Naive thymus-derived CD4-positive, alpha-beta T cell (primary cell): ENCODE measurements at regions not wholly inside any gene's neighbourhood (a gene's known extent, or its start where the extent isn't known, plus 50 kb on each side); places are given as distances from the start of the nearest gene placed in this dataset.

Source experiments
- ATAC-seq: fragments of 150-1000 bp; cut with Tn5 transposase; 2 replicates; pipeline ENCODE4 v1.10.0; 2021; ENCODE audit warnings: mild to moderate bottlenecking, moderate library complexity
- CTCF ChIA-PET: fragments of 350-600 bp; sonication (Branson Sonifier 250); formaldehyde crosslinking; loops from one replicate; lab custom pipeline; 2021; ENCODE audit warnings: antibody characterized with exemption; lab: Charles Lee
- POLR2A ChIA-PET: fragments of 350-600 bp; sonication (Branson Sonifier 250); formaldehyde crosslinking; loops from one replicate; lab custom pipeline; 2021; ENCODE audit warnings: antibody characterized with exemption, inconsistent platforms; lab: Charles Lee
- DNase-seq, 9 donors: peaks; one replicate each; pipeline versions ENCODE4 v3.0.0 to v3.0.0-alpha.2; 2020 to 2022; ENCODE audit warnings: mixed read lengths in 1 of 9
- H3K27ac ChIP-seq: one replicate; pipeline ENCODE4 v1.7.0; 2013; ENCODE audit warnings: mild to moderate bottlenecking, low read depth, low read length, moderate library complexity
- H3K27me3 ChIP-seq, 2 donors: one replicate each; pipeline ENCODE4 v1.7.0; 2013; ENCODE audit warnings: low read length in 2 of 2, mild to moderate bottlenecking in 2 of 2, moderate library complexity in 2 of 2; ENCODE audit not compliant: control insufficient read depth in 2 of 2, insufficient read depth in 2 of 2
- H3K36me3 ChIP-seq, 3 experiments: 1 replicate in 2 of 3; 2 replicates in 1 of 3; pipeline ENCODE4 v1.7.0; 2013; ENCODE audit warnings: low read length in 3 of 3, mild to moderate bottlenecking in 3 of 3, moderate library complexity in 1 of 3; ENCODE audit not compliant: insufficient read depth in 3 of 3, control insufficient read depth in 2 of 3
- H3K4me1 ChIP-seq, 2 donors: one replicate each; pipeline ENCODE4 v1.7.0; 2013; ENCODE audit warnings: low read length in 2 of 2, mild to moderate bottlenecking in 2 of 2, moderate library complexity in 1 of 2; ENCODE audit not compliant: control insufficient read depth in 2 of 2, insufficient read depth in 2 of 2
- H3K4me3 ChIP-seq: 2 replicates; pipeline ENCODE4 v1.7.0; 2013; ENCODE audit warnings: mild to moderate bottlenecking, low read length
- H3K9me3 ChIP-seq, 3 experiments: 1 replicate in 2 of 3; 2 replicates in 1 of 3; pipeline ENCODE4 v1.7.0; 2013; ENCODE audit warnings: low read length in 3 of 3; ENCODE audit not compliant: control insufficient read depth in 2 of 3
- H3K27ac Mint-ChIP-seq, 9 donors: one replicate each; pipeline ENCODE4 v1.8.0; 2020 to 2022; ENCODE audit warnings: mixed read lengths in 9 of 9, mild to moderate bottlenecking in 8 of 9, moderate library complexity in 5 of 9, inconsistent platforms in 2 of 9
- H3K27me3 Mint-ChIP-seq, 5 donors: one replicate each; pipeline ENCODE4 v1.8.0; 2021 to 2022; ENCODE audit warnings: mixed read lengths in 5 of 5, mild to moderate bottlenecking in 1 of 5
- H3K36me3 Mint-ChIP-seq, 5 donors: one replicate each; pipeline ENCODE4 v1.8.0; 2020 to 2022; ENCODE audit warnings: mixed read lengths in 5 of 5, mild to moderate bottlenecking in 3 of 5, inconsistent platforms in 1 of 5
- H3K4me1 Mint-ChIP-seq, 7 donors: one replicate each; pipeline ENCODE4 v1.8.0; 2020 to 2022; ENCODE audit warnings: mixed read lengths in 7 of 7, mild to moderate bottlenecking in 3 of 7, inconsistent platforms in 1 of 7
- H3K4me3 Mint-ChIP-seq, 10 donors: one replicate each; pipeline ENCODE4 v1.8.0; 2020 to 2022; ENCODE audit warnings: mild to moderate bottlenecking in 10 of 10, mixed read lengths in 10 of 10, moderate library complexity in 6 of 10, inconsistent platforms in 2 of 10
- H3K9me3 Mint-ChIP-seq, 11 donors: one replicate each; pipeline ENCODE4 v1.8.0; 2020 to 2022; ENCODE audit warnings: mixed read lengths in 11 of 11, mild to moderate bottlenecking in 4 of 11, inconsistent platforms in 1 of 11, moderate library complexity in 1 of 11
- intact Hi-C, 2 donors: fragments of 100-400 bp; cut with micrococcal nuclease; formaldehyde crosslinking; loops; one replicate each; pipeline ENCODE4 v1.15.1; 2023

DNA sequence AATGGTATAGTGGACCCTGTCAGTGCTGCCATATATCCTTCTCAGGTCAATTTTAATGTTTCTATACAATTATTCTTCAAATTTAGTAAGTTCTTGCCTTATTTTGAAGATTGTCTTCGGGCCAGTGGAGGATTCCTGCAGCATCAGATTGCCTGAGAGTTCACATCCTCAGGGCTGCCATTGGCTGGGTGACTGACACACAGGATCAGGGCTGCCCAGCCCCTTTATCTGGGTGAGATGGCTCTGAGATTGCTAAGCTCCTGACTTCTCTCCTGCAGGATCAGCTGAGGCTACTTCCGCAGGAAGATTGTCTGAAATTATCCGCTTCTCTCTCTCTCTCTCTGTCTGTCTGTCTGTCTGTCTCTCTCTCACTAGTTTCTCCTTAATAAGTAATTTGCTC is 567.4 kb downstream of the TSN start:
- no peaks in the 10 kb centered on the region for H3K4me1 ChIP-seq
- Mint-ChIP-seq H3K27ac (no peak overlapping the region), H3K4me3 (no peak overlapping the region), H3K36me3 (no peaks in the 10 kb centered on the region), H3K4me1 (no peaks in the 10 kb centered on the region), H3K27me3 (peaks cover 0 to 8% (median 0%) of the 10 kb centered on the region in 5 donors), H3K9me3 (peaks cover 0 to 9% (median 3%) of the 10 kb centered on the region in 11 donors)
- no peaks in the 10 kb centered on the region for H3K9me3 ChIP-seq
- no peak for DNase-seq
- no peaks in the 10 kb centered on the region for H3K27me3 ChIP-seq
- intact Hi-C loops = no loop called here
- H3K4me3 ChIP-seq = no peak overlapping the region
- H3K27ac ChIP-seq = no peak overlapping the region
- ATAC-seq = no peak
- POLR2A ChIA-PET = no interaction called here
- H3K36me3 ChIP-seq = no peaks in the 10 kb centered on the region
- CTCF ChIA-PET = no interaction called here

- intact Hi-C loops = no loop called here
- H3K4me3 Mint-ChIP-seq = no peak overlapping the region
- Histone ChIP-seq H3K4me3 (no peak overlapping the region), H3K4me1 (no peaks in the 10 kb centered on the region), H3K36me3 (no peaks in the 10 kb centered on the region), H3K9me3 (no peaks in the 10 kb centered on the region), H3K27me3 (no peaks in the 10 kb centered on the region), H3K27ac (no peak overlapping the region)
- H3K27ac Mint-ChIP-seq = no peak overlapping the region
- ChIA-PET CTCF (no interaction called here), POLR2A (no interaction called here)
- peaks cover 0 to 14% (median 3%) of the 10 kb centered on the region in 11 donors for H3K9me3 Mint-ChIP-seq
- H3K36me3 Mint-ChIP-seq = no peaks in the 10 kb centered on the region
- ATAC-seq = peak; percentile 36
- H3K4me1 Mint-ChIP-seq = no peaks in the 10 kb centered on the region
- H3K27me3 Mint-ChIP-seq = peaks cover 0 to 8% (median 0%) of the 10 kb centered on the region in 5 donors
- no peak for DNase-seq
Measured at GRCh38 chr2:122323927-122324326, 568.5 kb downstream of the TSN start.

DNA sequence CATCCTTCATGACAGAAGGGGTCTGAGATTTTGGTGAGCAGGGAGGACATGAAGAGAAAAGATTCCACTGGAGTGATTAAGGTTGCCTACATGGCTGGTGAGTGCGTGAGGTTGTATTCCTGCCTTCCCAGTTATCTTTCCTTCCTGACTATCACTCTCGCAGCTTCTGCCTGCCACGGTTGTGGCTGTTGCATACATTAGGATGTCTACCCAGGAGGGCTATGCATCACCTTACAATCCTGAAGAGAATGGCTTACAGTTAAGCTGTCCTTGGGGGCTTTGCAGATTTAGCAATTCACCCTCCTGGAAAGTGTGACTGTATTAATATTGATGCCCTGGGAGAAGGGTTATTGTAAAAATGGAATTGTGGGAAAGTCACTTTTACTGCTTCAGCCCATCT is 571.0 kb downstream of the TSN start:
- no peaks in the 10 kb centered on the region for H3K4me1 ChIP-seq
- no peaks in the 10 kb centered on the region for H3K36me3 ChIP-seq
- intact Hi-C loops = no loop called here
- peaks cover 0 to 5% (median 0%) of the 10 kb centered on the region in 11 donors for H3K9me3 Mint-ChIP-seq
- H3K27ac Mint-ChIP-seq = no peak overlapping the region
- H3K36me3 Mint-ChIP-seq = no peaks in the 10 kb centered on the region
- ATAC-seq (no peak), DNase-seq (no peak)
- H3K27me3 ChIP-seq = no peaks in the 10 kb centered on the region
- CTCF ChIA-PET = no interaction called here
- peaks cover 0 to 8% (median 0%) of the 10 kb centered on the region in 5 donors for H3K27me3 Mint-ChIP-seq
- H3K27ac ChIP-seq = no peak overlapping the region
- POLR2A ChIA-PET = no interaction called here
- no peaks in the 10 kb centered on the region for H3K9me3 ChIP-seq
- no peak overlapping the region for H3K4me3 Mint-ChIP-seq
- no peak overlapping the region for H3K4me3 ChIP-seq
- no peaks in the 10 kb centered on the region for H3K4me1 Mint-ChIP-seq

DNA sequence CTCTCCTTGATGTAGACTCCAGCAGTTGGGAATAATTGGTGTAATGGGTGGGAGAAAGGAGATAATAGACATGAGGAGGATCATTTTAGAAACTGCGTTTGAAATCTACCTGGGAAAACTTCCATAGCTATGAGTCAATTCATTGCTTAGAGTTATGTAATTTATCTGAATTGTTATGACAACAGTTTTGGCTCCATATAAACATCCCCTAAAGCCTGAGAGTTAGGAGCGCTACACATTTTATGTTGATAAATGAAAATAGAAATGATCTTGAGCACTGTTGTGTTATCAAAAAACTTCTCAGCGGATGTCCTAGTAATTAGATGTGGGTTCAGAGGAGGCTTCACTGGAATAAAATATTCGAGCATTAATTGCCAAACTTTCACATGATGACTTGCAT is 573.4 kb downstream of the TSN start:
- H3K27ac Mint-ChIP-seq = no peak overlapping the region
- H3K9me3 Mint-ChIP-seq = peaks cover 0 to 10% (median 1%) of the 10 kb centered on the region in 11 donors
- no peak overlapping the region for H3K4me3 Mint-ChIP-seq
- H3K36me3 Mint-ChIP-seq = no peaks in the 10 kb centered on the region
- H3K36me3 ChIP-seq = no peaks in the 10 kb centered on the region
- peaks cover 0 to 13% (median 0%) of the 10 kb centered on the region in 5 donors for H3K27me3 Mint-ChIP-seq
- no peak overlapping the region for H3K27ac ChIP-seq
- H3K4me3 ChIP-seq = no peak overlapping the region
- no peaks in the 10 kb centered on the region for H3K4me1 Mint-ChIP-seq
- CTCF ChIA-PET = no interaction called here
- H3K4me1 ChIP-seq = no peaks in the 10 kb centered on the region
- intact Hi-C loops = no loop called here
- no peaks in the 10 kb centered on the region for H3K27me3 ChIP-seq
- no peak for ATAC-seq
- DNase-seq = no peak
- POLR2A ChIA-PET = no interaction called here
- no peaks in the 10 kb centered on the region for H3K9me3 ChIP-seq

DNA sequence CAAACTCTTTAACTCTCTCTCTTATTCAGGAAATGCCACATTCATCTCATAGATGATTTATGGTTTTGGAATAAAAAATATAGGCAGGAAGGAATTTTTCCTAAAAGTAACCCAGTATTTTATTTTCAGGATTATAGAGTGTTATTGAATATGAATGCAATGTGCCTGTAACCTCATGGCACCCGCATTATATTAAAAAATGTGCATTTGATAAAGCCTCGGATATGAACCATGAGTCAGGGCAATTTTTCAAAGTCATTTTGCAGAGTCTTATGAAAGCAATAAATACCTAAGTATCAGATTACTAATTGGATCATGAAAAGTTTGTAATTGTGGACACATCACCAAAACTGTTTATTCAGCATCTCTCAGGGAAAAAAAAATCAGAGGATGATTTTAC is 573.8 kb downstream of the TSN start:
- ChIA-PET POLR2A (no interaction called here), CTCF (no interaction called here)
- intact Hi-C loops = no loop called here
- Mint-ChIP-seq H3K36me3 (no peaks in the 10 kb centered on the region), H3K9me3 (peaks cover 0 to 10% (median 1%) of the 10 kb centered on the region in 11 donors), H3K4me1 (no peaks in the 10 kb centered on the region), H3K4me3 (no peak overlapping the region), H3K27me3 (peaks cover 0 to 17% (median 4%) of the 10 kb centered on the region in 5 donors), H3K27ac (no peak overlapping the region)
- DNase-seq (no peak), ATAC-seq (no peak)
- Histone ChIP-seq H3K4me3 (no peak overlapping the region), H3K27me3 (no peaks in the 10 kb centered on the region), H3K9me3 (no peaks in the 10 kb centered on the region), H3K4me1 (no peaks in the 10 kb centered on the region), H3K27ac (no peak overlapping the region), H3K36me3 (no peaks in the 10 kb centered on the region)

DNA sequence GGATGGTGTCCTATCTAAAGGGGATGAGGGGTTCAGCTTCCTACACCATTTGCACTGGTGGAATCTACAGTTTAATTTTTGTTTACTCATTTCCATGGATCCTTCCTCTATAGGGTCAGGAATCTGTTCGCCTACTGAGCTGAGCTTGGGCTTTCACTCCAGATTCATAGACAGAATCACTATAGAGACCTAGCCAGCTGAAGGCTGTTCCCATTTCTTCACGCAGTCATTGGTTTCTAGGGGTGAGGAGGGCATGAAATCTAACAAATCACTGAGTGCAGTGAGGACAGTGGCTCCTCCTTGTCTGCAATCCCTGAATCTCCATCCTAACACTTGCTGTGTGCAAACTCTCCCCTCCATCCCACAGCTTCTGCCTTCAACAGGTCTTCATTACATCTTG is 578.5 kb downstream of the TSN start:
- no peaks in the 10 kb centered on the region for H3K4me1 Mint-ChIP-seq
- H3K27me3 Mint-ChIP-seq = peaks cover 0 to 11% (median 5%) of the 10 kb centered on the region in 5 donors
- DNase-seq (no peak), ATAC-seq (no peak)
- Histone ChIP-seq H3K36me3 (no peaks in the 10 kb centered on the region), H3K27ac (no peak overlapping the region), H3K27me3 (no peaks in the 10 kb centered on the region), H3K4me3 (no peak overlapping the region), H3K9me3 (no peaks in the 10 kb centered on the region), H3K4me1 (no peaks in the 10 kb centered on the region)
- no peaks in the 10 kb centered on the region for H3K36me3 Mint-ChIP-seq
- intact Hi-C loops = no loop called here
- ChIA-PET CTCF (no interaction called here), POLR2A (no interaction called here)
- no peak overlapping the region for H3K4me3 Mint-ChIP-seq
- no peak overlapping the region for H3K27ac Mint-ChIP-seq
- H3K9me3 Mint-ChIP-seq = peaks cover 0 to 8% (median 3%) of the 10 kb centered on the region in 11 donors

GRCh38 chr2:122338000-122338399 is 582.5 kb downstream of the TSN start:
- Mint-ChIP-seq H3K27ac (no peak overlapping the region), H3K4me3 (no peak overlapping the region), H3K9me3 (peaks cover 0 to 8% (median 3%) of the 10 kb centered on the region in 11 donors), H3K36me3 (no peaks in the 10 kb centered on the region), H3K27me3 (peaks cover 0 to 11% (median 5%) of the 10 kb centered on the region in 5 donors), H3K4me1 (no peaks in the 10 kb centered on the region)
- Histone ChIP-seq H3K27ac (no peak overlapping the region), H3K9me3 (no peaks in the 10 kb centered on the region), H3K4me1 (no peaks in the 10 kb centered on the region), H3K27me3 (no peaks in the 10 kb centered on the region), H3K36me3 (no peaks in the 10 kb centered on the region), H3K4me3 (no peak overlapping the region)
- ChIA-PET POLR2A (no interaction called here), CTCF (no interaction called here)
- ATAC-seq = no peak
- intact Hi-C loops = no loop called here
- DNase-seq = no peak
